OCI-LY3 (cell line): ENCODE measurements at regions not wholly inside any gene's neighbourhood (a gene's known extent, or its start where the extent isn't known, plus 50 kb on each side); places are given as distances from the start of the nearest gene placed in this dataset.

Experiments
- EZH2phosphoT487 ChIP-seq: fragments of 200-600 bp; shearing (Covaris generic); IDR thresholded peaks from 2 replicates; pipeline ENCODE4 v1.6.1; 2018; ENCODE audit warnings: antibody characterized with exemption, mixed run types, low read depth
- TF ChIP-seq, protein P1 (sequence below): fragments of 200-600, 300-600 bp; sonication (generic); IDR thresholded peaks from 2 replicates; pipeline ENCODE4 v1.5.1; 2014; ENCODE audit warnings: antibody characterized with exemption, low read length, low read depth

DNA sequence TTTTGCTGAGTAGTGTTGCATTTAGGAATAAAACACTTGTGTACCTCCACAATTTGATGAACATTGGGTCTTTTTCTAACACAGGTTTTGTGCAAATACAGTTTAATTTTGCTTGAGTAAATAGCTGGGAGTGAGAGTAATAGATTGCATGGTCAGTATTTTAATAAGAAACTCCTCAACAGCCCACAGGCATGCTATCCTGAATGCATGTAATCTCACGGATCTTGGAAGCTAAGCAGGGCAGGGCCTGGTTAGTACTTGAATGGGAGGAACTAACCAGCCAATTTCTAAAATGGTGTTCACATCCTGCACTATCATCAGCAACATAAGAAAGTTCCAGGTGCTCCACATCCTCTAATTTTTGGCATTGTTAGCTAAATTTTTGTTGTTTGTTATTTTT lies 685.4 kb upstream of the MBL2 start:
- TF ChIP-seq, protein P1, sequence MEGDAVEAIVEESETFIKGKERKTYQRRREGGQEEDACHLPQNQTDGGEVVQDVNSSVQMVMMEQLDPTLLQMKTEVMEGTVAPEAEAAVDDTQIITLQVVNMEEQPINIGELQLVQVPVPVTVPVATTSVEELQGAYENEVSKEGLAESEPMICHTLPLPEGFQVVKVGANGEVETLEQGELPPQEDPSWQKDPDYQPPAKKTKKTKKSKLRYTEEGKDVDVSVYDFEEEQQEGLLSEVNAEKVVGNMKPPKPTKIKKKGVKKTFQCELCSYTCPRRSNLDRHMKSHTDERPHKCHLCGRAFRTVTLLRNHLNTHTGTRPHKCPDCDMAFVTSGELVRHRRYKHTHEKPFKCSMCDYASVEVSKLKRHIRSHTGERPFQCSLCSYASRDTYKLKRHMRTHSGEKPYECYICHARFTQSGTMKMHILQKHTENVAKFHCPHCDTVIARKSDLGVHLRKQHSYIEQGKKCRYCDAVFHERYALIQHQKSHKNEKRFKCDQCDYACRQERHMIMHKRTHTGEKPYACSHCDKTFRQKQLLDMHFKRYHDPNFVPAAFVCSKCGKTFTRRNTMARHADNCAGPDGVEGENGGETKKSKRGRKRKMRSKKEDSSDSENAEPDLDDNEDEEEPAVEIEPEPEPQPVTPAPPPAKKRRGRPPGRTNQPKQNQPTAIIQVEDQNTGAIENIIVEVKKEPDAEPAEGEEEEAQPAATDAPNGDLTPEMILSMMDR, result no peak
- TF ChIP-seq EZH2phosphoT487, result no peak
